SK-N-MC (cell line): ENCODE measurements at regions not wholly inside any gene's neighbourhood (a gene's known extent, or its start where the extent isn't known, plus 50 kb on each side); places are given as distances from the start of the nearest gene placed in this dataset.

Source experiments
- DNase-seq: peaks from one replicate; pipeline ENCODE4 v3.0.0-alpha.2; 2011; ENCODE audit warnings: low read depth, low spot score
- H3K27ac ChIP-seq: fragments of 200-600 bp; sonication (generic); 2 replicates; pipeline ENCODE4 v1.5.1; 2016; ENCODE audit warnings: mixed run types
- H3K36me3 ChIP-seq: fragments of 200-600 bp; sonication (generic); 2 replicates; pipeline ENCODE4 v1.6.1; 2017; ENCODE audit warnings: antibody characterized with exemption, low read length, mixed read lengths; ENCODE audit not compliant: insufficient read depth
- H3K4me3 ChIP-seq: fragments of 200-600 bp; sonication (generic); 2 replicates; pipeline ENCODE4 v1.5.1; 2016
- H3K9ac ChIP-seq: fragments of 200-600 bp; sonication (generic); 2 replicates; pipeline ENCODE4 v1.8.0; 2017; ENCODE audit warnings: mixed run types, mixed read lengths; ENCODE audit not compliant: insufficient read length
- H3K9me3 ChIP-seq: fragments of 200-600 bp; sonication (generic); 2 replicates; pipeline ENCODE4 v1.6.1; 2017; ENCODE audit warnings: low read depth, mild to moderate bottlenecking, antibody characterized with exemption, low read length, moderate library complexity, mixed read lengths
- EZH2 ChIP-seq: fragments of 200-600 bp; sonication (generic); IDR thresholded peaks from one replicate; pipeline ENCODE4 v1.6.1; 2017; ENCODE audit warnings: antibody characterized with exemption
- FOXP2 ChIP-seq: optimal IDR thresholded peaks from 2 replicates; pipeline ENCODE3; 2011; ENCODE audit warnings: mild to moderate bottlenecking, moderate library complexity; ENCODE audit not compliant: insufficient read depth; ENCODE audit errors: extremely low read length, control extremely low read depth
- POLR2AphosphoS5 ChIP-seq: IDR thresholded peaks from 2 replicates; pipeline ENCODE4 v1.6.1; 2012; ENCODE audit warnings: mild to moderate bottlenecking, low read depth, low read length, borderline replicate concordance

DNA sequence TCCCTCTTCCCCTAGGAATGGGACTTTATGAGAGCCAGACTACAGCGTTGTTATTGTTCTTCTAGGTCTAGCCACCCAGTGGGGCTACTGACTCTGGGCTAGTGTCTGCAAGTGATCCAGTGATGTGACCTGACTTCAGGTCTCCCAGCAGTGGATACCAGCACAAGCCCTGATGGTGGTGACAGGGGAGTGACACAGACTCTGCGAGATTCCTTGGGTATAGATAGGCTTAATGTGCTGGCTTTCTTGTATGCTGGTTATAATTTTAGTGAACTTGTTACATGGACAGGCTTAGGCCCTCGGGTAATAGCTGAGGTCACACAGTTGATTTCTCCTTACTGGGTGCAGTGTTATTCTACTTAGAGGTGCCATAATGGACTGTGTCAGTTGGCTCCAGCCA, 106.9 kb downstream of the TBC1D30 start:
- Histone ChIP-seq H3K9me3 (no peaks in the 10 kb centered on the region), H3K4me3 (no peak overlapping the region), H3K9ac (no peak overlapping the region), H3K36me3 (no peaks in the 10 kb centered on the region), H3K27ac (no peak overlapping the region)
- DNase-seq: no peak
- TF ChIP-seq EZH2 (no peak), FOXP2 (no peak), POLR2AphosphoS5 (no peak)

DNA sequence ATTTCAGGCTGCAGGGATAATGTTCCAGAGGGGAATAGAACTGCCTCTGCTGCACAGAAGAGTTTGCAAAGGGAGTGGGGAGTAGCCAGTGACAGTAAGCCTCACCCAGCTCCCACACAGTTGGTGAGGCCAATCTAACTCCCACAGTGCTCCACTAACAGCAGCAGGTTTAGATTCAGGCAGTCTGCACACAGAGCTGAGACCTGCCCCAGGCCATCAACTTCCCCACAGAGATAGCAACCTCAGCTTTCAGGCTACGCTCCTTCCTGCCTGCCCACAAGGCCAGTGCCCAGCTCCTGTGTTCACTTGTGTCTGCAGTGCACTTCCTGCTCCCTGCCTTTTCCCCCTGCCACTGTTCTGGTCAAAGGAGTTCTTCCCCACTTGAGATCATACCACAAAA, 107.5 kb downstream of the TBC1D30 start:
- no peak overlapping the region for H3K9ac ChIP-seq
- H3K9me3 ChIP-seq: no peaks in the 10 kb centered on the region
- no peak overlapping the region for H3K4me3 ChIP-seq
- no peak overlapping the region for H3K27ac ChIP-seq
- no peak for DNase-seq
- no peaks in the 10 kb centered on the region for H3K36me3 ChIP-seq
- no peak for TF ChIP-seq POLR2AphosphoS5
- no peak for TF ChIP-seq EZH2
- no peak for TF ChIP-seq FOXP2

DNA sequence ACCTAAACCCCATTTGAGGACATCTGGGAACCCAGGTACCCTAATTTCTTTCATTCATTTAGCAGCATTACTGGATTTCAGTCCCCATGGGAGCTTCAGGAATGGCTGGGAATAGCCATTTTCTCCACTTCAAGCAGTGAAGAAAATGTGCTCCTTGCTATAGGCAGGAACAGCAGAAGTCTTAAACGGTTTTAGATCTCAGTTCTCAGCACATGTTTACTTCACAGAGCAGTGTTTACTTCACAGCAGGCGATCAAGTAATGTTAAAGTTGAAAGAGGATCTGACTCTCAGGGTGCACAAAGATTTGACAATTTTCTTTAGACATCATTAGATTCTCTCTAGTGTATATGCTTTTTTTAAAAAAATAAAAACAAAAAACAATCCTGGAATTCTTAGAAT, 109.3 kb downstream of the TBC1D30 start:
- TF ChIP-seq FOXP2 (no peak), POLR2AphosphoS5 (no peak), EZH2 (no peak)
- no peak overlapping the region for H3K9ac ChIP-seq
- H3K9me3 ChIP-seq: no peaks in the 10 kb centered on the region
- H3K36me3 ChIP-seq: no peaks in the 10 kb centered on the region
- no peak overlapping the region for H3K4me3 ChIP-seq
- no peak for DNase-seq
- H3K27ac ChIP-seq: no peak overlapping the region

DNA sequence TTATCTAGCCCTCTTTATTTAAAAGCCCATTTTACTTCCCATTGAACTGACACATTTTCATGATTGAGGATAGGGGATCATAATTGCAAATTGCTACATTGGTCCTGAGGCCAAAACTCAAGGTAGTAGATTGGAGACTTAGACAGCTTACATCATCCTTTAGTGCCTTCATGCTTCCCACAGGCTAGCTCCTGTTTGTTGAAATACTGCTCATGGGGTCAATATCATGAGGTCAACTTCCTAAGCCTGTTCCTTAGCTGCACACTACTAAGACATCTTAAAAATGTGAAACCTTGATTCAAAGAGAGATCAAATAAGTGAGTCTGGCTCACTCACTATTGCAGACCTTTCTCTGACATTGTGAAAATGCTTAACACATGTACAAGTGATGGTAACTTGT, 113.0 kb downstream of the TBC1D30 start:
- no peak overlapping the region for H3K4me3 ChIP-seq
- DNase-seq: no peak
- no peaks in the 10 kb centered on the region for H3K9me3 ChIP-seq

DNA sequence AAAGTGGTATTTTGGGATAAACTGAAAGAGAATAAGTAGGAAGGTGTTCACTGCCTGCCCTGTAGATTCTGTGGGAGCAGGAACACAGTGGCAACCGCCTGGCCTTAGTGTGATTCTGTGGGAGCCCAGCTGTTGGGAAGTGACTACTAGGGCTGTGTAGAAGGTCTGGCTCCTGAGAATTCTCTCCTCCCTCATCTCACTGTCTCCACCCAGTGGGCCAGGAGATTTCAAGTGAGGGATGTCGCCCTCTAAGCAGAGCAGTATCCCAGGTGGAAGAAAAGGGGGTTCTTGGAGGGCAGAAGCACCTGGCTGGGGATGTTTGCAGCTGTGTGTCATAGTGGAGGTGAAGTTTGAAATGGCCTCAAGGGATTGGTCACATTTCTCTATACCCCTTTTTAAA, 113.7 kb downstream of the TBC1D30 start:
- DNase-seq: no peak
- no peak overlapping the region for H3K4me3 ChIP-seq
- H3K27ac ChIP-seq: no peak overlapping the region
- no peaks in the 10 kb centered on the region for H3K9me3 ChIP-seq
- no peak for TF ChIP-seq FOXP2
- TF ChIP-seq EZH2: no peak
- no peak for TF ChIP-seq POLR2AphosphoS5
- H3K36me3 ChIP-seq: no peaks in the 10 kb centered on the region
- H3K9ac ChIP-seq: no peak overlapping the region

More for the DNA sequence above, 113.0 kb downstream of the TBC1D30 start:
- Histone ChIP-seq H3K27ac (no peak overlapping the region), H3K9ac (no peak overlapping the region), H3K36me3 (no peaks in the 10 kb centered on the region)
- TF ChIP-seq POLR2AphosphoS5 (no peak), EZH2 (no peak), FOXP2 (no peak)

DNA sequence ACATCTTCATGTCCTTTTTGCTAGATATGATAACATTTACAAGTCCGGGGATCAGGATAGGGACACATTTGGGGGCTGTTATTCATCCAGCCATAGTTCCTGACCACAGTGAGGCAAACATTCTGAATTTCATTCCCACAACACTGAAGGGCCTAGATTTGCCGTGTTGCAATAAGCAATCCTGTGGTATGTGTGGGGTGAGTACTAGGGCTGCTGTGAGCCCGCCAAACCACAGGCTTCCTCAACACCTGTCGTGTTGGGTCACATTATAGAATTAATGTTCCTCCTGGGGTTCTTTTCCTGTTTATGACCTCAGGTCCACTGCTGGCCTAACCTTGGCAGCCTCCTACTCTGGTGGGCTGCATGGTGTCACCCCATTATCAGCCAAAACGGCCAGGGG, 119.2 kb downstream of the TBC1D30 start:
- no peak overlapping the region for H3K4me3 ChIP-seq
- no peaks in the 10 kb centered on the region for H3K36me3 ChIP-seq
- no peak for TF ChIP-seq EZH2
- TF ChIP-seq FOXP2: no peak
- no peak for TF ChIP-seq POLR2AphosphoS5
- H3K9me3 ChIP-seq: no peaks in the 10 kb centered on the region
- no peak overlapping the region for H3K9ac ChIP-seq
- DNase-seq: no peak
- no peak overlapping the region for H3K27ac ChIP-seq

DNA sequence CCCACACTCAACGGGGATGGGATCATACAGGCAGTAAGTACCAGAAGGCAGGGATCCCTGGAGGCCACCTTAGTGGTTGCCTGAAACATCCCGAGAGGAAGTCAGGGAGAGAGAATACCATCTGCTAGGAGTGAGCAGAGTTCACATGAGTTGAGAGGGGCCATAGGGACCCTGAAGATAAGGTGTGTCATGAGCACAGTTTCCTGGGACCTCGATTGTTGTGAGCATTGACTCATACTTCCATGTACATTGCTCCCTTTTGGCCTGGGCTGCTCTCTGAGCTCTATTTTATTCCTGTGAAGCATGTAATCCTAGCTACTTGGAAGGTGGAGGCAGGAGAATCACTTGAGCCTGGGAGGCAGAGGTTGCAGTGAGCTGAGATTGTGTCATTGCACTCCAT, 120.5 kb downstream of the TBC1D30 start:
- no peak for TF ChIP-seq EZH2
- no peak for TF ChIP-seq FOXP2
- no peak for TF ChIP-seq POLR2AphosphoS5
- Histone ChIP-seq H3K36me3 (no peaks in the 10 kb centered on the region), H3K9ac (no peak overlapping the region), H3K9me3 (no peaks in the 10 kb centered on the region), H3K27ac (no peak overlapping the region), H3K4me3 (no peak overlapping the region)
- DNase-seq: no peak

DNA sequence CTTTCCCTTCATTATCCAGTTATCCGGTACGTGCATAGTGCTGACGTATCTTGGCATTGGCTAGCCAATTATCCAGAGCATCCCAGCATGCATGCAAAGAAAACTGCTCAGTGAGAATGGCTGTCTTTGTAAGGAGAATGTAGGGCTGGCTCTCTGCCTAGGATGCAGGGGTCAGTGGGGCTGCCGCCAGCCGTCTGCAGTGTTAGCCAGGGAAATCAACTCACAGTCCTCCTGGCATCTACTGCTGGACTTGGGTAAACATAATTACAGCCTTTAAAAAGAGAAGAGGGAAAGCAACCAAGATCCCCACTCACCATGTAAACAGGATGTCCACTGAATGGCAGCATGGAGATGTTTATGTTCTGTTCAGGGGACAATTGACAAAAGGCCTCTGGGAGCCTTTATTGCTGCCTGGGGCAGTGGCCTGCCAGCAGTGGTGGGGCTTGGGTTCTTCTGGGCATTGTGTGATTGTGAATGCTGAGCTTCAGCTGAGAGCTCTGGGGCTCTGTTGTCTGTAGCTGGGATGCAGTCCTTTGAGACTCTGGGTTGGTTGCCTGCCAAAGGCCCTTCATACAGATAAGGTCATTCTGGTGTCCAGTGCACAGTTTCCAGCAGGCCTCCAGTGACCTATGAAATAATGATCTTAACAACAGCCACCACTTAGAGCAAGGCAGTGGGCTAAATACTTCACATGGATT, 121.8 kb downstream of the TBC1D30 start:
- DNase-seq: no peak

DNA sequence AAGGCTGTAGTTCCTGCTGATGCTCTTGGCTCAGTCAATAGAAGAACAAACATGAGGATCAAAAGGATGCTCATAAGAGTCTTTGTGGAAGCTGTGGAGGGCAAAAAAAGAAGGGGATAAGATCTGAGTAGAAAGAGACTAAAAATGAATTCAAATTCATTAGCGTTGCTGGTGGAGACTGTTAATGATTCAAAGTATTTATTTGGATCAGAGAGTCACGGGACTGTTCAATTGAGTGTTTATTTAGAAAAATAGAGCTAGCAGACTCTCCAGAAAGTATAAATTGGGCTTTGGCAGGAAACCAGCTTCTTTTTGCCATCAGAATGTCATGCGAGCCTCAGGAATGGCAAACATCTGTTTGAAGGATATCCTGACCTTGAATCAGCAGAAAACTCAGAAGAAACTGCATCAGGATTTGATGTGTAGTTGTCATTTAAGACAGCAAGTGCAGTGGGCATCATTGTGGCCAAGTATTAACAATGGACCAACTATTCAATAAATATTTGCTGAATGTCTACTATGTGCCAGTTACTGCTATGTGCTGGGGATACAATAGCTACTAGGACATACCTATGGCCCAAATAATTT, 126.4 kb downstream of the TBC1D30 start:
- Histone ChIP-seq H3K4me3 (no peak overlapping the region), H3K36me3 (no peaks in the 10 kb centered on the region), H3K27ac (no peak overlapping the region), H3K9ac (no peak overlapping the region), H3K9me3 (no peaks in the 10 kb centered on the region)
- no peak for TF ChIP-seq FOXP2
- TF ChIP-seq POLR2AphosphoS5: no peak
- TF ChIP-seq EZH2: no peak
- DNase-seq: no peak

More for the DNA sequence above, 121.8 kb downstream of the TBC1D30 start:
- Histone ChIP-seq H3K9me3 (no peaks in the 10 kb centered on the region), H3K4me3 (no peak overlapping the region), H3K27ac (no peak overlapping the region), H3K36me3 (no peaks in the 10 kb centered on the region), H3K9ac (no peak overlapping the region)
- TF ChIP-seq FOXP2 (no peak), EZH2 (no peak), POLR2AphosphoS5 (no peak)
